Small intestine (tissue), 7 donors: ENCODE measurements at regions not wholly inside any gene's neighbourhood (a gene's known extent, or its start where the extent isn't known, plus 50 kb on each side); places are given as distances from the start of the nearest gene placed in this dataset.
A peak's percentile ranks its signal among the peaks of the same experiment; 100 is the strongest.

ENCODE experiments used
- DNase-seq, 2 donors: peaks; one replicate each; pipeline versions ENCODE4 v3.0.0 to v3.0.0-alpha.2; 2013
- FAIRE-seq: peaks from 2 replicates; lab custom pipeline; 2012; peaks lifted over from hg19 to GRCh38; lab: Jason Lieb, UNC
- H3K27ac ChIP-seq, 3 donors: one replicate each; pipeline ENCODE4 v1.5.1; 2013; ENCODE audit warnings: low read length in 2 of 3, mild to moderate bottlenecking in 2 of 3, control low read depth in 1 of 3, inconsistent platforms in 1 of 3, low read depth in 1 of 3, moderate library complexity in 1 of 3
- H3K27me3 ChIP-seq, 3 donors: one replicate each; pipeline ENCODE4 v1.6.1; 2013; ENCODE audit warnings: low read length in 3 of 3, inconsistent platforms in 1 of 3; ENCODE audit not compliant: control insufficient read depth in 3 of 3, insufficient read depth in 3 of 3
- H3K36me3 ChIP-seq, 3 donors: one replicate each; pipeline ENCODE4 v1.6.1; 2013; ENCODE audit warnings: low read length in 3 of 3, inconsistent platforms in 1 of 3, low read depth in 1 of 3, mild to moderate bottlenecking in 1 of 3, moderate library complexity in 1 of 3; ENCODE audit not compliant: control insufficient read depth in 3 of 3, insufficient read depth in 2 of 3
- H3K4me1 ChIP-seq, 3 donors: one replicate each; pipeline ENCODE4 v1.6.1; 2013; ENCODE audit warnings: low read length in 2 of 3, inconsistent platforms in 1 of 3, low read depth in 1 of 3, mild to moderate bottlenecking in 1 of 3, moderate library complexity in 1 of 3; ENCODE audit not compliant: control insufficient read depth in 3 of 3, insufficient read depth in 2 of 3
- H3K4me3 ChIP-seq, 3 donors: one replicate each; pipeline ENCODE4 v1.5.1; 2013; ENCODE audit warnings: low read length in 3 of 3, control low read depth in 1 of 3, inconsistent platforms in 1 of 3, low read depth in 1 of 3, mild to moderate bottlenecking in 1 of 3, moderate library complexity in 1 of 3
- H3K9me3 ChIP-seq, 2 donors: one replicate each; pipeline ENCODE4 v1.6.1; 2013; ENCODE audit warnings: low read depth in 1 of 2, low read length in 1 of 2; ENCODE audit not compliant: control insufficient read depth in 2 of 2, insufficient read depth in 1 of 2
- WGBS, 3 donors: extraction: QIAGEN DNeasy Blood & Tissue Kit; methylation state at CpG; one replicate each; pipeline ENCODE4 v1.1.7; 2013; 5-methylcytosine and 5-hydroxymethylcytosine counted together
- donor health status: healthy with polysubstance abuse.
- donor health status: control.
- donor health status: control.
- donor health status: Bipolar disorder and iron deficiency.
- donor health status: healthy.

- peaks cover 0 to 2% (median 0%) of the 10 kb centered on the region in 3 donors for H3K4me1 ChIP-seq
- DNase-seq (no peak), FAIRE-seq (no peak)
- H3K27ac ChIP-seq: no peak overlapping the region
- no peaks in the 10 kb centered on the region for H3K36me3 ChIP-seq
- WGBS, 3 donors: 72 to 88% (median 87%) methylated on average over 20 to 23 of the region's 23 CpGs
- H3K27me3 ChIP-seq: peaks cover 0 to 5% (median 0%) of the 10 kb centered on the region in 3 donors
- H3K4me3 ChIP-seq: no peak overlapping the region
- H3K9me3 ChIP-seq: no peaks in the 10 kb centered on the region
These were observed 113.7 kb downstream of the CRYAA start for GRCh38 chr21:43282358-43283120.

GRCh38 chr21:43281661-43282357 is 113.0 kb downstream of the CRYAA start:
- peaks cover 0 to 5% (median 0%) of the 10 kb centered on the region in 3 donors for H3K27me3 ChIP-seq
- peaks cover 0 to 4% (median 0%) of the 10 kb centered on the region in 3 donors for H3K4me1 ChIP-seq
- no peak overlapping the region for H3K4me3 ChIP-seq
- no peak for DNase-seq
- H3K9me3 ChIP-seq: no peaks in the 10 kb centered on the region
- H3K27ac ChIP-seq: no peak overlapping the region
- 49 to 72% (median 65%) methylated on average over 12 of the region's 12 CpGs for WGBS, 3 donors
- no peaks in the 10 kb centered on the region for H3K36me3 ChIP-seq
- no peak for FAIRE-seq

- Histone ChIP-seq H3K9me3 (no peaks in the 10 kb centered on the region), H3K36me3 (no peaks in the 10 kb centered on the region), H3K27ac (no peak overlapping the region), H3K4me1 (peaks cover 0 to 4% (median 0%) of the 10 kb centered on the region in 3 donors), H3K4me3 (no peak overlapping the region), H3K27me3 (peaks cover 0 to 5% (median 2%) of the 10 kb centered on the region in 3 donors)
- DNase-seq (no peak), FAIRE-seq (no peak)
- WGBS, 3 donors: 57 to 65% (median 60%) methylated on average over 17 of the region's 17 CpGs
These were observed 112.3 kb downstream of the CRYAA start for GRCh38 chr21:43280949-43281633.

GRCh38 chr21:43279578-43279894 is 110.7 kb downstream of the CRYAA start:
- no peak overlapping the region for H3K27ac ChIP-seq
- H3K4me3 ChIP-seq: no peak overlapping the region
- no peak for FAIRE-seq
- H3K4me1 ChIP-seq: peaks cover 0 to 15% (median 0%) of the 10 kb centered on the region in 3 donors
- 83 to 87% (median 86%) methylated on average over 11 of the region's 11 CpGs for WGBS, 3 donors
- no peaks in the 10 kb centered on the region for H3K9me3 ChIP-seq
- no peak for DNase-seq
- no peaks in the 10 kb centered on the region for H3K36me3 ChIP-seq
- peaks cover 3 to 5% (median 4%) of the 10 kb centered on the region in 3 donors for H3K27me3 ChIP-seq

GRCh38 chr21:43278766-43279577 is 110.2 kb downstream of the CRYAA start:
- no peak for FAIRE-seq

GRCh38 chr21:43278359-43278758 is 109.6 kb downstream of the CRYAA start:
- Histone ChIP-seq H3K36me3 (no peaks in the 10 kb centered on the region), H3K27me3 (peaks cover 4 to 7% (median 5%) of the 10 kb centered on the region in 3 donors), H3K4me1 (peaks cover 0 to 22% (median 0%) of the 10 kb centered on the region in 3 donors), H3K4me3 (no peak overlapping the region), H3K27ac (no peak overlapping the region), H3K9me3 (no peaks in the 10 kb centered on the region)
- WGBS, 3 donors: 12 to 43% (median 32%) methylated on average over 10 to 12 of the region's 12 CpGs
- DNase-seq (peak in 1 of 2 donors; percentile 33), FAIRE-seq (no peak)

More at GRCh38 chr21:43278766-43279577, 110.2 kb downstream of the CRYAA start:
- WGBS, 3 donors: 69 to 79% (median 76%) methylated on average over 29 to 32 of the region's 32 CpGs
- H3K4me1 ChIP-seq: peaks cover 0 to 21% (median 0%) of the 10 kb centered on the region in 3 donors
- DNase-seq: no peak
- no peak overlapping the region for H3K4me3 ChIP-seq
- H3K27me3 ChIP-seq: peaks cover 3 to 5% (median 4%) of the 10 kb centered on the region in 3 donors
- no peaks in the 10 kb centered on the region for H3K36me3 ChIP-seq
- no peaks in the 10 kb centered on the region for H3K9me3 ChIP-seq
- no peak overlapping the region for H3K27ac ChIP-seq

GRCh38 chr21:43277481-43278351 is 108.9 kb downstream of the CRYAA start:
- no peaks in the 10 kb centered on the region for H3K36me3 ChIP-seq
- DNase-seq (peak; percentile 44 to 52), FAIRE-seq (no peak)
- H3K27me3 ChIP-seq: peaks cover 4 to 8% (median 5%) of the 10 kb centered on the region in 3 donors
- H3K9me3 ChIP-seq: no peaks in the 10 kb centered on the region
- no peak overlapping the region for H3K27ac ChIP-seq
- H3K4me3 ChIP-seq: no peak overlapping the region
- 32 to 46% (median 45%) methylated on average over 30 of the region's 30 CpGs for WGBS, 3 donors
- peaks cover 0 to 22% (median 0%) of the 10 kb centered on the region in 3 donors for H3K4me1 ChIP-seq
